Neural cell (in vitro differentiated cells): ENCODE measurements at regions not wholly inside any gene's neighbourhood (a gene's known extent, or its start where the extent isn't known, plus 50 kb on each side); places are given as distances from the start of the nearest gene placed in this dataset.

Experiments
- H2AFZ ChIP-seq: fragments of 200-600, 300-800 bp; sonication (generic), shearing (Covaris generic); 2 replicates; pipeline ENCODE4 v1.6.0; 2014; ENCODE audit warnings: low read depth, mild to moderate bottlenecking, antibody characterized with exemption, low read length, moderate library complexity
- H3F3A ChIP-seq: fragments of 200-600 bp; shearing (Covaris generic); 2 replicates; pipeline ENCODE4 v1.6.1; 2016; ENCODE audit warnings: mild to moderate bottlenecking, moderate library complexity, mixed read lengths, antibody characterized with exemption, low read length; ENCODE audit not compliant: insufficient read depth, poor library complexity, severe bottlenecking
- H3K27ac ChIP-seq: fragments of 200-600, 300-800 bp; sonication (generic), shearing (Covaris generic); 2 replicates; pipeline ENCODE4 v1.5.1; 2014; ENCODE audit warnings: mild to moderate bottlenecking, low read length, moderate library complexity
- H3K27me3 ChIP-seq: fragments of 300-800, 200-600 bp; sonication (generic), shearing (Covaris generic); 2 replicates; pipeline ENCODE4 v1.6.0; 2014; ENCODE audit warnings: mild to moderate bottlenecking, low read depth, low read length, moderate library complexity; ENCODE audit not compliant: insufficient read depth
- H3K36me3 ChIP-seq: fragments of 300-800, 200-600 bp; sonication (generic), shearing (Covaris generic); 2 replicates; pipeline ENCODE4 v1.5.1; 2014; ENCODE audit warnings: mild to moderate bottlenecking, antibody characterized with exemption, low read length, moderate library complexity; ENCODE audit not compliant: insufficient read depth
- H3K4me2 ChIP-seq: fragments of 300-800, 200-600 bp; sonication (generic), shearing (Covaris generic); 2 replicates; pipeline ENCODE4 v1.6.0; 2014; ENCODE audit warnings: mild to moderate bottlenecking, low read length
- H3K4me3 ChIP-seq: fragments of 300-800, 200-600 bp; sonication (generic), shearing (Covaris generic); 2 replicates; pipeline ENCODE4 v1.5.1; 2014; ENCODE audit warnings: mild to moderate bottlenecking, low read length, moderate library complexity
- H3K79me2 ChIP-seq: fragments of 200-600 bp; shearing (Covaris generic); replicated peaks from 2 replicates; pipeline ENCODE4 v1.6.0; 2014; ENCODE audit warnings: mild to moderate bottlenecking, low read length, moderate library complexity; ENCODE audit not compliant: insufficient read depth
- H3K9ac ChIP-seq: fragments of 300-800, 200-600 bp; sonication (generic), shearing (Covaris generic); 2 replicates; pipeline ENCODE4 v1.6.1; 2016; ENCODE audit warnings: mild to moderate bottlenecking, low read length, mixed read lengths
- H3K9me2 ChIP-seq: fragments of 200-600 bp; shearing (Covaris generic); 2 replicates; pipeline ENCODE4 v1.6.1; 2016; ENCODE audit warnings: mild to moderate bottlenecking, low read length, mixed read lengths; ENCODE audit not compliant: insufficient read depth
- H3K9me3 ChIP-seq: fragments of 200-600, 300-800 bp; sonication (generic), shearing (Covaris generic); 2 replicates; pipeline ENCODE4 v1.6.1; 2016; ENCODE audit warnings: mild to moderate bottlenecking, mixed run types, low read length, moderate library complexity, mixed read lengths
- H4K20me1 ChIP-seq: fragments of 200-600 bp; shearing (Covaris generic); 2 replicates; pipeline ENCODE4 v1.6.1; 2016; ENCODE audit warnings: mild to moderate bottlenecking, mixed run types; ENCODE audit not compliant: insufficient read depth
- EP300 ChIP-seq: fragments of 450-650 bp; conservative IDR thresholded peaks from 2 replicates; pipeline ENCODE4 v1.6.1; 2014; ENCODE audit warnings: antibody characterized with exemption, mild to moderate bottlenecking, moderate library complexity; ENCODE audit not compliant: poor library complexity, severe bottlenecking
- EZH2 ChIP-seq: fragments of 200-600, 300-800 bp; shearing (Covaris generic), sonication (generic); IDR thresholded peaks from 2 replicates; pipeline ENCODE4 v1.6.1; 2014; ENCODE audit warnings: antibody characterized with exemption, low read length, borderline replicate concordance, mild to moderate bottlenecking; ENCODE audit not compliant: insufficient read depth, poor library complexity, severe bottlenecking
- MXI1 ChIP-seq: fragments of 450-650 bp; conservative IDR thresholded peaks from 2 replicates; pipeline ENCODE4 v1.6.1; 2014; ENCODE audit warnings: antibody characterized with exemption, mild to moderate bottlenecking; ENCODE audit not compliant: poor library complexity, severe bottlenecking
- POLR2AphosphoS5 ChIP-seq: IDR thresholded peaks from 2 replicates; pipeline ENCODE4 v1.6.1; 2012
- RAD21 ChIP-seq: fragments of 450-650 bp; conservative IDR thresholded peaks from 2 replicates; pipeline ENCODE4 v1.6.1; 2014; ENCODE audit warnings: antibody characterized with exemption, mild to moderate bottlenecking, moderate library complexity
- SMC3 ChIP-seq: fragments of 450-650 bp; conservative IDR thresholded peaks from 2 replicates; pipeline ENCODE4 v1.6.1; 2014; ENCODE audit warnings: antibody characterized with exemption, mild to moderate bottlenecking, moderate library complexity; ENCODE audit not compliant: poor library complexity
- TAF1 ChIP-seq: IDR thresholded peaks from 2 replicates; pipeline ENCODE4 v1.6.1; 2012; ENCODE audit warnings: low read depth
- TF ChIP-seq, protein P1 (sequence below): IDR thresholded peaks from 2 replicates; pipeline ENCODE4 v1.6.1; 2012; ENCODE audit warnings: borderline replicate concordance
- TF ChIP-seq, protein P2 (sequence below): fragments of 450-650 bp; IDR thresholded peaks from 2 replicates; pipeline ENCODE4 v1.5.1; 2014; ENCODE audit warnings: antibody characterized with exemption, mild to moderate bottlenecking, moderate library complexity; ENCODE audit not compliant: poor library complexity, severe bottlenecking

DNA sequence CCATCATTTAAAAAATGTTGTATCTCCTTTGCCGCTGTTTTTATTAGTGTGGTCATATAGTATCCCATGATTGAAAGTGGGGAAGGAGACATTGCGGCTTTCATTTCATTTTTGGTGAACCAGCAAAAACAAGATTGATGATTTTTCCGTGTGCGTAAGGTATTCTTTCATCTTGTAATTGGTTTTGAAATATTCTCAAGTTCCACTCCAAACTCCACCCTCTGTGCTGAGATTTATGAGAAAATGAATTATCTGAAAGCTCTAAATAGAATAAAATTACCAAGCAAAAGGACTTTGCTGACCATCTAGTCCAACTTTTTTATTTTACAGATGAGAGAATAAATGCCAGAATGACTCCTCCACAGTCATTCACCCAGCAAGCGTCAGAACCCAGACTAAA is 103.1 kb upstream of the MPDZ start:
- no peak overlapping the region for H2AFZ ChIP-seq
- TF ChIP-seq SMC3: no peak
- TF ChIP-seq, protein P1, sequence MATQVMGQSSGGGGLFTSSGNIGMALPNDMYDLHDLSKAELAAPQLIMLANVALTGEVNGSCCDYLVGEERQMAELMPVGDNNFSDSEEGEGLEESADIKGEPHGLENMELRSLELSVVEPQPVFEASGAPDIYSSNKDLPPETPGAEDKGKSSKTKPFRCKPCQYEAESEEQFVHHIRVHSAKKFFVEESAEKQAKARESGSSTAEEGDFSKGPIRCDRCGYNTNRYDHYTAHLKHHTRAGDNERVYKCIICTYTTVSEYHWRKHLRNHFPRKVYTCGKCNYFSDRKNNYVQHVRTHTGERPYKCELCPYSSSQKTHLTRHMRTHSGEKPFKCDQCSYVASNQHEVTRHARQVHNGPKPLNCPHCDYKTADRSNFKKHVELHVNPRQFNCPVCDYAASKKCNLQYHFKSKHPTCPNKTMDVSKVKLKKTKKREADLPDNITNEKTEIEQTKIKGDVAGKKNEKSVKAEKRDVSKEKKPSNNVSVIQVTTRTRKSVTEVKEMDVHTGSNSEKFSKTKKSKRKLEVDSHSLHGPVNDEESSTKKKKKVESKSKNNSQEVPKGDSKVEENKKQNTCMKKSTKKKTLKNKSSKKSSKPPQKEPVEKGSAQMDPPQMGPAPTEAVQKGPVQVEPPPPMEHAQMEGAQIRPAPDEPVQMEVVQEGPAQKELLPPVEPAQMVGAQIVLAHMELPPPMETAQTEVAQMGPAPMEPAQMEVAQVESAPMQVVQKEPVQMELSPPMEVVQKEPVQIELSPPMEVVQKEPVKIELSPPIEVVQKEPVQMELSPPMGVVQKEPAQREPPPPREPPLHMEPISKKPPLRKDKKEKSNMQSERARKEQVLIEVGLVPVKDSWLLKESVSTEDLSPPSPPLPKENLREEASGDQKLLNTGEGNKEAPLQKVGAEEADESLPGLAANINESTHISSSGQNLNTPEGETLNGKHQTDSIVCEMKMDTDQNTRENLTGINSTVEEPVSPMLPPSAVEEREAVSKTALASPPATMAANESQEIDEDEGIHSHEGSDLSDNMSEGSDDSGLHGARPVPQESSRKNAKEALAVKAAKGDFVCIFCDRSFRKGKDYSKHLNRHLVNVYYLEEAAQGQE: no peak
- TF ChIP-seq TAF1: no peak
- no peak for TF ChIP-seq MXI1
- TF ChIP-seq, protein P2, sequence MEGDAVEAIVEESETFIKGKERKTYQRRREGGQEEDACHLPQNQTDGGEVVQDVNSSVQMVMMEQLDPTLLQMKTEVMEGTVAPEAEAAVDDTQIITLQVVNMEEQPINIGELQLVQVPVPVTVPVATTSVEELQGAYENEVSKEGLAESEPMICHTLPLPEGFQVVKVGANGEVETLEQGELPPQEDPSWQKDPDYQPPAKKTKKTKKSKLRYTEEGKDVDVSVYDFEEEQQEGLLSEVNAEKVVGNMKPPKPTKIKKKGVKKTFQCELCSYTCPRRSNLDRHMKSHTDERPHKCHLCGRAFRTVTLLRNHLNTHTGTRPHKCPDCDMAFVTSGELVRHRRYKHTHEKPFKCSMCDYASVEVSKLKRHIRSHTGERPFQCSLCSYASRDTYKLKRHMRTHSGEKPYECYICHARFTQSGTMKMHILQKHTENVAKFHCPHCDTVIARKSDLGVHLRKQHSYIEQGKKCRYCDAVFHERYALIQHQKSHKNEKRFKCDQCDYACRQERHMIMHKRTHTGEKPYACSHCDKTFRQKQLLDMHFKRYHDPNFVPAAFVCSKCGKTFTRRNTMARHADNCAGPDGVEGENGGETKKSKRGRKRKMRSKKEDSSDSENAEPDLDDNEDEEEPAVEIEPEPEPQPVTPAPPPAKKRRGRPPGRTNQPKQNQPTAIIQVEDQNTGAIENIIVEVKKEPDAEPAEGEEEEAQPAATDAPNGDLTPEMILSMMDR: no peak
- no peak for TF ChIP-seq EZH2
- no peak for TF ChIP-seq EP300
- TF ChIP-seq RAD21: no peak
- TF ChIP-seq POLR2AphosphoS5: no peak
- H3K27ac ChIP-seq: no peak overlapping the region
- H3K4me2 ChIP-seq: no peak overlapping the region
- no peak overlapping the region for H3K4me3 ChIP-seq
- H3K9ac ChIP-seq: no peak overlapping the region
- no peaks in the 10 kb centered on the region for H4K20me1 ChIP-seq
- H3K27me3 ChIP-seq: no peaks in the 10 kb centered on the region
- no peaks in the 10 kb centered on the region for H3K9me3 ChIP-seq
- H3K9me2 ChIP-seq: no peaks in the 10 kb centered on the region
- H3K36me3 ChIP-seq: no peaks in the 10 kb centered on the region
- H3K79me2 ChIP-seq: no peaks in the 10 kb centered on the region
- H3F3A ChIP-seq: no peaks in the 10 kb centered on the region

DNA sequence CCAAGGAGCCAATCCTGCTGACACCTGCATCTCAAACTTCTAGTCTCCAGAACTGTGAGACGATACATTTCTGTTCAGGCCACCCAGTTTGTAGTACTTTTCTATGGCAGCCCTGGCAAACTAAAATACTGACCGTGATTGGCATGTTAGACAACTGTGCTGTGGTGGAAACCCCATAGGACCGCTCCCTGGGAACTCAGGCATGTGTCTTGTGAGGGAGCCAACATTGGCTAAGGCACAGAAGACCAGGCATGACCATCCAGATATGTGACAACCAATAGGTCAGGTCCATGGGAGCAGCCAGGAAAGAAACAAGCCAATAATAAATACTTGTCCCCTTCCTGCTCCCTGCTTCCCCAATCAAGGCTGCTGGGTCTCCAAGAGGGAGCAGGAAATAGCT is 101.4 kb upstream of the MPDZ start:
- Histone ChIP-seq H3K9me3 (no peaks in the 10 kb centered on the region), H3F3A (no peaks in the 10 kb centered on the region), H3K9me2 (no peaks in the 10 kb centered on the region), H3K79me2 (no peaks in the 10 kb centered on the region), H3K27ac (no peak overlapping the region), H3K36me3 (no peaks in the 10 kb centered on the region), H3K9ac (no peak overlapping the region), H3K4me3 (no peak overlapping the region), H3K4me2 (no peak overlapping the region), H2AFZ (no peak overlapping the region), H4K20me1 (no peaks in the 10 kb centered on the region), H3K27me3 (no peaks in the 10 kb centered on the region)
- TF ChIP-seq SMC3 (no peak), POLR2AphosphoS5 (no peak)

DNA sequence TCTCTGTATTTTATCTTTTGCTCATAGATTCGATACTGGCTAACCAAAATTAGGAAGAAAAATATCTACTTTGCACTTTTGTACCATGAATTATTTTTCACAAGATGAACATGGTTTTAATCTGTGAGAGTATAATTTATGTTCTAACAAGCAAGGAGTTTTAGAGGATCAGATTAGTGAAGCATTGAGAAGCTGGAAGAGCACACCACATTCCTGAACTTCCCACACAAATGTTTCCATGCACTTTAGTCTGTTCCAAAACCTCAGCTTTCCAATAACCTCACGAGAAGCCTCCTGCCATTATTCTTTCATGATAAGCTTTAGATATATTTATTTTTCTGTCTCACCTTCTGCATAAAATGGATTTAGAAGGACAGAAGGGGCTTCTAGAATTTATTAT is 98.7 kb upstream of the MPDZ start:
- no peak for TF ChIP-seq MXI1
- TF ChIP-seq SMC3: no peak
- TF ChIP-seq POLR2AphosphoS5: no peak
- Histone ChIP-seq H3K79me2 (no peaks in the 10 kb centered on the region), H3K4me2 (no peak overlapping the region), H3K27ac (no peak overlapping the region), H3F3A (no peaks in the 10 kb centered on the region), H3K4me3 (no peak overlapping the region), H4K20me1 (no peaks in the 10 kb centered on the region), H3K9me2 (no peaks in the 10 kb centered on the region), H3K36me3 (no peaks in the 10 kb centered on the region), H3K9me3 (no peaks in the 10 kb centered on the region), H3K27me3 (no peaks in the 10 kb centered on the region), H2AFZ (no peak overlapping the region), H3K9ac (no peak overlapping the region)
